PC-9 (cell line): ENCODE measurements at regions not wholly inside any gene's neighbourhood (a gene's known extent, or its start where the extent isn't known, plus 50 kb on each side); places are given as distances from the start of the nearest gene placed in this dataset.

Experiments used
- BruUV-seq: library from RNA; stranded (reverse); fragments of 400-500 nt; replicated peaks from 2 replicates; lab custom pipeline; 2021; lab: Mats Ljungman, UMichigan
- CTCF ChIA-PET: fragments of 300-600 bp; sonication (Branson Sonifier 250); formaldehyde crosslinking; loops from one replicate; lab custom pipeline; 2022; ENCODE audit warnings: antibody characterized with exemption; lab: Charles Lee
- POLR2A ChIA-PET: fragments of 300-600 bp; sonication (Branson Sonifier 250); formaldehyde crosslinking; loops from one replicate; lab custom pipeline; 2022; ENCODE audit warnings: antibody characterized with exemption; ENCODE audit not compliant: unreplicated experiment; lab: Charles Lee
- DNase-seq, 2 experiments: peaks; one replicate each; pipeline versions ENCODE4 v3.0.0 to v3.0.0-alpha.2; 2015 to 2022; ENCODE audit warnings: mixed read lengths in 1 of 2
- H2AFZ ChIP-seq: fragments of 200-600 bp; sonication (generic); 2 replicates; pipeline ENCODE4 v1.8.1; 2017; ENCODE audit warnings: antibody characterized with exemption
- H3F3A ChIP-seq: fragments of 200-600 bp; sonication (generic); 2 replicates; pipeline ENCODE4 v1.8.1; 2017; ENCODE audit warnings: antibody characterized with exemption, mild to moderate bottlenecking, low read depth; ENCODE audit not compliant: insufficient read depth
- H3K27ac ChIP-seq: fragments of 200-600 bp; sonication (generic); 2 replicates; pipeline ENCODE4 v1.6.1; 2016; ENCODE audit warnings: mixed run types
- H3K27me3 ChIP-seq: fragments of 200-600 bp; sonication (generic); 2 replicates; pipeline ENCODE4 v1.6.1; 2016; ENCODE audit warnings: low read depth, mixed run types; ENCODE audit not compliant: insufficient read depth
- H3K36me3 ChIP-seq: fragments of 200-600 bp; sonication (generic); 2 replicates; pipeline ENCODE4 v1.6.1; 2016; ENCODE audit warnings: low read depth, mixed run types
- H3K4me1 ChIP-seq: fragments of 200-600 bp; sonication (generic); replicated peaks from 2 replicates; pipeline ENCODE4 v1.6.1; 2016; ENCODE audit warnings: mixed run types; ENCODE audit not compliant: insufficient read depth
- H3K4me2 ChIP-seq: fragments of 200-600 bp; sonication (generic); 2 replicates; pipeline ENCODE4 v1.6.1; 2017; ENCODE audit warnings: mixed run types
- H3K4me3 ChIP-seq: fragments of 200-600 bp; sonication (generic); 2 replicates; pipeline ENCODE4 v1.6.1; 2016; ENCODE audit warnings: mixed run types
- H3K79me2 ChIP-seq: fragments of 200-600 bp; sonication (generic); 2 replicates; pipeline ENCODE4 v1.6.1; 2017; ENCODE audit warnings: low read depth, mixed run types
- H3K9me2 ChIP-seq: fragments of 200-600 bp; sonication (generic); 2 replicates; pipeline ENCODE4 v1.8.1; 2017; ENCODE audit warnings: mild to moderate bottlenecking; ENCODE audit not compliant: insufficient read depth
- H3K9me3 ChIP-seq: fragments of 200-600 bp; sonication (generic); 2 replicates; pipeline ENCODE4 v1.8.1; 2016; ENCODE audit warnings: low read depth; ENCODE audit not compliant: insufficient read depth
- H4K20me1 ChIP-seq: fragments of 200-600 bp; sonication (generic); 2 replicates; pipeline ENCODE4 v1.8.1; 2017; ENCODE audit not compliant: insufficient read depth
- CTCF ChIP-seq: fragments of 200-600 bp; sonication (generic); conservative IDR thresholded peaks from 2 replicates; pipeline ENCODE4 v1.6.1; 2017; ENCODE audit warnings: mixed run types, antibody characterized with exemption, mild to moderate bottlenecking, moderate library complexity
- EZH2 ChIP-seq: fragments of 200-600 bp; sonication (generic); IDR thresholded peaks from 2 replicates; pipeline ENCODE4 v1.8.0; 2017; ENCODE audit warnings: antibody characterized with exemption, low read depth
- intact Hi-C: fragments of 100-400 bp; cut with micrococcal nuclease; formaldehyde crosslinking; loops from one replicate; pipeline ENCODE4 v1.10.0; 2022; ENCODE audit not compliant: unreplicated experiment

GRCh38 chr5:68381060-68381459, 165.5 kb downstream of the PIK3R1 start:
- ChIA-PET POLR2A (no interaction called here), CTCF (no interaction called here)
- Histone ChIP-seq H2AFZ (no peak overlapping the region), H3K36me3 (no peaks in the 10 kb centered on the region), H3K27ac (no peak overlapping the region), H3K27me3 (no peaks in the 10 kb centered on the region), H3K4me3 (no peak overlapping the region), H3K9me3 (no peaks in the 10 kb centered on the region; the same call in 1 of the 2 replicates), H3K4me1 (no peaks in the 10 kb centered on the region), H4K20me1 (no peaks in the 10 kb centered on the region), H3K79me2 (no peaks in the 10 kb centered on the region), H3K4me2 (no peak overlapping the region), H3K9me2 (no peaks in the 10 kb centered on the region), H3F3A (no peaks in the 10 kb centered on the region; the same call in 1 of the 2 replicates)
- intact Hi-C loops, result no loop called here
- no TSS peak for BruUV-seq
- DNase-seq, result no peak
- TF ChIP-seq EZH2, result no peak
- no peak for TF ChIP-seq CTCF

- no peaks in the 10 kb centered on the region; the same call in 1 of the 2 replicates for H3F3A ChIP-seq
- CTCF ChIA-PET, result no interaction called here
- no peak overlapping the region for H2AFZ ChIP-seq
- intact Hi-C loops, result no loop called here
- TF ChIP-seq CTCF (no peak), EZH2 (no peak)
- H3K9me3 ChIP-seq, result no peaks in the 10 kb centered on the region; the same call in 1 of the 2 replicates
- H3K4me1 ChIP-seq, result no peaks in the 10 kb centered on the region
- no peaks in the 10 kb centered on the region for H3K36me3 ChIP-seq
- no peaks in the 10 kb centered on the region for H3K9me2 ChIP-seq
- BruUV-seq, result no TSS peak
- no peaks in the 10 kb centered on the region for H4K20me1 ChIP-seq
- no peak overlapping the region for H3K4me2 ChIP-seq
- POLR2A ChIA-PET, result no interaction called here
- no peak overlapping the region for H3K4me3 ChIP-seq
- no peak for DNase-seq
- H3K79me2 ChIP-seq, result no peaks in the 10 kb centered on the region
- no peak overlapping the region for H3K27ac ChIP-seq
- H3K27me3 ChIP-seq, result no peaks in the 10 kb centered on the region
Observed at GRCh38 chr5:68381909-68382308, 166.4 kb downstream of the PIK3R1 start.

GRCh38 chr5:68382640-68383039, 167.1 kb downstream of the PIK3R1 start:
- intact Hi-C loops, result no loop called here
- H3K27ac ChIP-seq, result no peak overlapping the region
- H3K4me3 ChIP-seq, result no peak overlapping the region
- no peaks in the 10 kb centered on the region for H3K79me2 ChIP-seq
- no peaks in the 10 kb centered on the region for H3K36me3 ChIP-seq
- H3K9me3 ChIP-seq, result no peaks in the 10 kb centered on the region; the same call in 1 of the 2 replicates
- no TSS peak for BruUV-seq
- no peak overlapping the region for H3K4me2 ChIP-seq
- H3K9me2 ChIP-seq, result no peaks in the 10 kb centered on the region
- no peak for TF ChIP-seq CTCF
- TF ChIP-seq EZH2, result no peak
- ChIA-PET CTCF (no interaction called here), POLR2A (no interaction called here)
- H3K27me3 ChIP-seq, result no peaks in the 10 kb centered on the region
- H2AFZ ChIP-seq, result no peak overlapping the region
- no peaks in the 10 kb centered on the region for H4K20me1 ChIP-seq
- DNase-seq, result no peak
- H3K4me1 ChIP-seq, result no peaks in the 10 kb centered on the region
- H3F3A ChIP-seq, result no peaks in the 10 kb centered on the region; the same call in 1 of the 2 replicates
